Thymus (tissue), 11 donors: ENCODE measurements at regions not wholly inside any gene's neighbourhood (a gene's known extent, or its start where the extent isn't known, plus 50 kb on each side); places are given as distances from the start of the nearest gene placed in this dataset.

Experiments
- DNase-seq, 9 donors: peaks; one replicate each; pipeline ENCODE4 v3.0.0-alpha.2; 2013; ENCODE audit warnings: low spot score in 9 of 9, low read depth in 6 of 9, missing footprints in 1 of 9
- H3K27ac ChIP-seq, 2 donors: one replicate each; pipeline ENCODE4 v1.5.1; 2013; ENCODE audit warnings: control low read depth in 1 of 2, low read depth in 1 of 2, low read length in 1 of 2, mild to moderate bottlenecking in 1 of 2, moderate library complexity in 1 of 2
- H3K27me3 ChIP-seq, 2 donors: one replicate each; pipeline ENCODE4 v1.5.1; 2013; ENCODE audit warnings: low read length in 1 of 2; ENCODE audit not compliant: control insufficient read depth in 2 of 2, insufficient read depth in 1 of 2
- H3K36me3 ChIP-seq, 2 donors: one replicate each; pipeline ENCODE4 v1.5.1; 2013; ENCODE audit warnings: low read length in 1 of 2, mild to moderate bottlenecking in 1 of 2, moderate library complexity in 1 of 2; ENCODE audit not compliant: control insufficient read depth in 2 of 2, insufficient read depth in 2 of 2
- H3K4me1 ChIP-seq, 2 donors: one replicate each; pipeline ENCODE4 v1.5.1; 2013; ENCODE audit warnings: low read length in 2 of 2; ENCODE audit not compliant: control insufficient read depth in 2 of 2, insufficient read depth in 2 of 2
- H3K4me3 ChIP-seq, 2 donors: one replicate each; pipeline ENCODE4 v1.5.1; 2013; ENCODE audit warnings: low read length in 2 of 2, control low read depth in 1 of 2, mild to moderate bottlenecking in 1 of 2
- H3K9me3 ChIP-seq, 2 donors: one replicate each; pipeline ENCODE4 v1.5.1; 2013; ENCODE audit warnings: low read length in 1 of 2, mild to moderate bottlenecking in 1 of 2; ENCODE audit not compliant: control insufficient read depth in 2 of 2, insufficient read depth in 1 of 2
- WGBS: extraction: QIAGEN DNeasy Blood & Tissue Kit; methylation state at CpG from one replicate; pipeline ENCODE4 v1.1.7; 2013; 5-methylcytosine and 5-hydroxymethylcytosine counted together
- donor health status: healthy.

- no peak overlapping the region for H3K27ac ChIP-seq
- 85% methylated on average over 7 of the region's 7 CpGs for WGBS
- DNase-seq, result no peak
- H3K4me3 ChIP-seq, result no peak overlapping the region
- no peaks in the 10 kb centered on the region for H3K27me3 ChIP-seq
- no peaks in the 10 kb centered on the region for H3K4me1 ChIP-seq
- H3K9me3 ChIP-seq, result peaks cover 0 to 3% of the 10 kb centered on the region in 2 donors
- H3K36me3 ChIP-seq, result no peaks in the 10 kb centered on the region
Observed at GRCh38 chr15:58252586-58253323, 114.6 kb downstream of the AQP9 start.

DNA sequence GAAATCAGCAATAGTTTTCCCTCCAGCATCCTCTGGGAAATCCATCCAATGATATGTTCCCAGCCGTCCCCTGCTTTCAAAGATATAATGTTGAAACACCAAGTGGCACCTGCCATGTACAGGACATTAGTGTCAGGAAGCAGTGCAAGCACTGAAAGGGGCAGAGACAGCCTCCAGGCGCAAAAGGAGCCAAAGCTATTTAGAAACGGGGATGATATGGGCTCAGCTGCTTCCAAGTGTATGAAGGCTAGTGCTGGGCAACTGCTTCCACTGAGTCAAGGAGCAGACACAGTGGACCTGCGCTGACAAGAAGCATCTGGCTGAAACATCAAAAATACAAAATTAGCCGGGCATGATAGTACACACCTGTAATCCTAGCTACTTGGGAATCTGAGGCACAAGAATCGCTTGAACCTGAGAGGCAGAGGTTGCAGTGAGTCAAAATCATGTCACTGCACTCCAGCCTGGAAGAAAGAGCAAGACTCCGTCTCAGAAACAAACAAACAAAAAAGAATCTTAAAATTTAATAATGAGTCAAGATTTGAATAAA lies 119.7 kb downstream of the AQP9 start:
- Histone ChIP-seq H3K36me3 (no peaks in the 10 kb centered on the region), H3K4me1 (no peaks in the 10 kb centered on the region), H3K27me3 (no peaks in the 10 kb centered on the region), H3K4me3 (no peak overlapping the region), H3K27ac (no peak overlapping the region), H3K9me3 (peaks cover 0 to 3% of the 10 kb centered on the region in 2 donors)
- WGBS, result 94% methylated on average over 7 of the region's 7 CpGs
- DNase-seq, result no peak

- Histone ChIP-seq H3K27me3 (no peaks in the 10 kb centered on the region), H3K27ac (no peak overlapping the region), H3K36me3 (no peaks in the 10 kb centered on the region), H3K4me3 (no peak overlapping the region), H3K9me3 (peaks cover 0 to 3% of the 10 kb centered on the region in 2 donors), H3K4me1 (peaks cover 0 to 5% of the 10 kb centered on the region in 2 donors)
- DNase-seq, result no peak
- 97% methylated on average over 7 of the region's 7 CpGs for WGBS
Observed at GRCh38 chr15:58258501-58259292, 120.5 kb downstream of the AQP9 start.

GRCh38 chr15:58260205-58260724 lies 122.1 kb downstream of the AQP9 start:
- 93% methylated on average over 6 of the region's 6 CpGs for WGBS
- no peak overlapping the region for H3K27ac ChIP-seq

DNA sequence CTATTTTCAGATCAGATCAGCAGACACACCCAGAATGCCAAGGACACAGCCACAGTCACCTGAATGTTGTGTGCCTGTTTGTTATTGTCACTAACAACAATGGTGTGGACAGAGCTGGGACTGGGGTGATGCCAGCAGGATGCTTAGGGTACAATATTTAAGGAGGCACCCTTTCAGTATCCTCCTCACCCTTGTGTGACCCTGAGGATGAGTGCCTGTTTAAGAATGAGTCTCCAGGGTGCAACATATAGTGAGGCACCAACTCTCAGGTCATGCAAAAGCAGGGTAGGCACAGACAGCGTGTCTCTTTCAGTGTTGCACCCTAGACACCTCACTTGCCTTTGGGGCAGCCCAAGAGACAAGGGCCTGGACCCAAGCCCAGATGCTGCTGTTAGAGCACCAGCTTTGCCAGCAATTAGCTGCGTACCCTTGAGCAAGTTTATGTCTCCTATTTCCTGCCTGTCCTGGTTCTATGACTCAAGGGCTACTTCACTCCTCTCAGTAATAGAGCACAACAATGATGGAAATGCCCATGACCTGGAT lies 122.6 kb downstream of the AQP9 start:
- H3K36me3 ChIP-seq, result no peaks in the 10 kb centered on the region
- H3K9me3 ChIP-seq, result no peaks in the 10 kb centered on the region
- H3K27me3 ChIP-seq, result no peaks in the 10 kb centered on the region
- DNase-seq, result no peak
- H3K4me3 ChIP-seq, result no peak overlapping the region
- H3K4me1 ChIP-seq, result peaks cover 3 to 13% of the 10 kb centered on the region in 2 donors
- H3K27ac ChIP-seq, result no peak overlapping the region
- WGBS, result 96% methylated on average over 2 of the region's 2 CpGs

More at GRCh38 chr15:58260205-58260724, 122.1 kb downstream of the AQP9 start:
- Histone ChIP-seq H3K27me3 (no peaks in the 10 kb centered on the region), H3K36me3 (no peaks in the 10 kb centered on the region), H3K4me1 (peaks cover 3 to 13% of the 10 kb centered on the region in 2 donors), H3K4me3 (no peak overlapping the region), H3K9me3 (peaks cover 0 to under 1% of the 10 kb centered on the region in 2 donors)
- no peak for DNase-seq

- no peaks in the 10 kb centered on the region for H3K27me3 ChIP-seq
- no peak overlapping the region for H3K4me3 ChIP-seq
- no peak for DNase-seq
- H3K27ac ChIP-seq, result no peak overlapping the region
- H3K36me3 ChIP-seq, result no peaks in the 10 kb centered on the region
- peaks cover 3 to 13% of the 10 kb centered on the region in 2 donors for H3K4me1 ChIP-seq
- WGBS, result 98% methylated on average over 5 of the region's 5 CpGs
- no peaks in the 10 kb centered on the region for H3K9me3 ChIP-seq
Observed at GRCh38 chr15:58261368-58261767, 123.2 kb downstream of the AQP9 start.

GRCh38 chr15:58264053-58264971 lies 126.1 kb downstream of the AQP9 start:
- 63% methylated on average over 4 of the region's 4 CpGs for WGBS
- DNase-seq, result peak in 3 of 9 donors; percentile 35 to 65 (median 45)
- Histone ChIP-seq H3K4me1 (peaks cover 7 to 19% of the 10 kb centered on the region in 2 donors), H3K27me3 (no peaks in the 10 kb centered on the region), H3K36me3 (no peaks in the 10 kb centered on the region), H3K4me3 (no peak overlapping the region), H3K27ac (peak overlapping the region in 1 of 2 donors; percentile 1), H3K9me3 (peaks cover 0 to 7% of the 10 kb centered on the region in 2 donors)

DNA sequence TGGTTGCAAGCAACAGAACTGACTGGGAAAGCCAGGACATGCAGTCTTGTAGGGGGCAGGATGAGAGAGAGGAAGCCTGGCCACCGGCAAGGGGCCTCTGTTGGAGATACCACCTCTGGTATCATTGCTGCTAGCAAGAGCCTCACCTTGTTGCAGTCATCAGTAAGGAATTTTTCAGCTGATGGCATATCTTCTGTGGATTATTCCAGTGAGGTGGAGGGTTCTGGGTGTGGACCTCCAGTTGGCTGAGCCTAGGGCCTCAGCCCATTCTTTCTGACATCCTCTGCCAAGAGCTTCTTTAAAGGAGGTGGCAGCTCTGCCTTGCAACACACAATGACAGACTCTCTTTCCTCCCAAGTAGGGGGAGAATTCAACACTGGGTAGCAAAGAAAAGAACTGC lies 128.9 kb downstream of the AQP9 start:
- 100% methylated on average over 1 of the region's 1 CpG for WGBS
- H3K4me1 ChIP-seq, result peaks cover 11 to 29% of the 10 kb centered on the region in 2 donors
- no peaks in the 10 kb centered on the region for H3K36me3 ChIP-seq
- no peaks in the 10 kb centered on the region for H3K27me3 ChIP-seq
- H3K4me3 ChIP-seq, result no peak overlapping the region
- H3K9me3 ChIP-seq, result peaks cover 0 to 12% of the 10 kb centered on the region in 2 donors
- no peak overlapping the region for H3K27ac ChIP-seq
- no peak for DNase-seq
